Upper lobe of right lung (tissue), 1 donor: ENCODE measurements at regions not wholly inside any gene's neighbourhood (a gene's known extent, or its start where the extent isn't known, plus 50 kb on each side); places are given as distances from the start of the nearest gene placed in this dataset.

Experiments
- ATAC-seq: fragments of 200-7000 bp; cut with Tn5 transposase; one replicate; pipeline ENCODE4 v1.9.1; 2020; ENCODE audit warnings: mild to moderate bottlenecking, moderate library complexity
- DNase-seq: peaks from one replicate; pipeline ENCODE4 v3.0.0-alpha.2; 2020
- H3K27ac ChIP-seq: fragments of 200-600 bp; one replicate; pipeline ENCODE4 v1.8.0; 2022
- H3K27me3 ChIP-seq: fragments of 200-600 bp; one replicate; pipeline ENCODE4 v1.8.0; 2022; ENCODE audit warnings: mild to moderate bottlenecking
- H3K36me3 ChIP-seq: fragments of 200-600 bp; one replicate; pipeline ENCODE4 v1.8.0; 2022
- H3K4me1 ChIP-seq: fragments of 200-600 bp; one replicate; pipeline ENCODE4 v1.8.0; 2022
- H3K4me3 ChIP-seq: fragments of 200-600 bp; one replicate; pipeline ENCODE4 v1.8.0; 2022; ENCODE audit warnings: mild to moderate bottlenecking
- H3K9me3 ChIP-seq: fragments of 200-600 bp; one replicate; pipeline ENCODE4 v1.8.0; 2022
- CTCF ChIP-seq: fragments of 200-600 bp; IDR thresholded peaks from one replicate; pipeline ENCODE4 v1.8.0; 2022; ENCODE audit warnings: antibody characterized with exemption
- intact Hi-C: fragments of 100-400 bp; cut with DNase I; formaldehyde crosslinking; loops from one replicate; pipeline ENCODE4 v1.11.0; 2022
- donor health status: DM: no; HTN: yes; CAD: no; lungs with severe emphysema.

DNA sequence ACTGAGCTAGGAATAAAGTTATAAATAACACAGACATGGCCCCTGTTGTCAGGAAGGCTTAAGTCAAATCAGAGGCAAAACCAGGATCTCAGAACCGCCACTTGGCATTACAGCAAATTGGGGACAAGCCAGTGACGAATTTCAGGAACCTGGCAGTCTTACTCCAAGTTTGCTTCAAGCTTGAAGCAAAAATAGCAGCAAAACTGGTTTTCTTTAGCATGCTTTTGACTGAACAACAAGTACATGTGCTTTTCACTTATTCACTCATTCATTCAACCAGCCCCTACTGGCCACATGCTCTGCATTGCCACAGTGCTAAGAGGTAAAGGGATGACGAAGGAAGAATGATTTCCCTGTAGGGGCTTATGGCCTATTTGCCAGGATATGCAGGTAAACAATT lies 253.9 kb upstream of the PPARGC1A start:
- no peak overlapping the region for H3K4me3 ChIP-seq
- H3K27ac ChIP-seq = no peak overlapping the region
- no peaks in the 10 kb centered on the region for H3K36me3 ChIP-seq
- intact Hi-C loops = no loop called here
- ATAC-seq = no peak
- no peaks in the 10 kb centered on the region for H3K9me3 ChIP-seq
- no peak for TF ChIP-seq CTCF
- no peak for DNase-seq
- no peaks in the 10 kb centered on the region for H3K4me1 ChIP-seq
- no peaks in the 10 kb centered on the region for H3K27me3 ChIP-seq

DNA sequence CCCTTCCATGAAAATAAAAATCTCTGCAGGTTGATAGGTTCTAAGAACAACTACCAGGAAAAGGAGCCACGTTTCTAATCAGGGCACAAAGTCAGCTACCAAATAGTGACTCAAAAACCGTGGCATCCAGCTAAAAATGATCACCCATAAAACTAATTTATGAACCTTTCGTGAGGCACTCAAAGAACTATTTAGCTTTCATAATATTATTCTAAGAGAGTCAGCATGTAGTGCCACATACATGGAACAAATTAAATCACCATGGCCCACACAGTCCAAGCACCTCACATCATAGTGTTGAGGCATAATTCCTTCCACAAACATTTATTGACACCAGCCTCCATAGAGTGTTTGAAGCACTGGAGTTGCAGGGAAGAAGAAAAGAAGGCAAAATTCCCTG lies 252.0 kb upstream of the PPARGC1A start:
- no peaks in the 10 kb centered on the region for H3K9me3 ChIP-seq
- intact Hi-C loops = no loop called here
- TF ChIP-seq CTCF = no peak
- ATAC-seq (no peak), DNase-seq (no peak)
- H3K27ac ChIP-seq = no peak overlapping the region
- H3K4me3 ChIP-seq = no peak overlapping the region
- H3K36me3 ChIP-seq = no peaks in the 10 kb centered on the region
- no peaks in the 10 kb centered on the region for H3K27me3 ChIP-seq
- no peaks in the 10 kb centered on the region for H3K4me1 ChIP-seq

DNA sequence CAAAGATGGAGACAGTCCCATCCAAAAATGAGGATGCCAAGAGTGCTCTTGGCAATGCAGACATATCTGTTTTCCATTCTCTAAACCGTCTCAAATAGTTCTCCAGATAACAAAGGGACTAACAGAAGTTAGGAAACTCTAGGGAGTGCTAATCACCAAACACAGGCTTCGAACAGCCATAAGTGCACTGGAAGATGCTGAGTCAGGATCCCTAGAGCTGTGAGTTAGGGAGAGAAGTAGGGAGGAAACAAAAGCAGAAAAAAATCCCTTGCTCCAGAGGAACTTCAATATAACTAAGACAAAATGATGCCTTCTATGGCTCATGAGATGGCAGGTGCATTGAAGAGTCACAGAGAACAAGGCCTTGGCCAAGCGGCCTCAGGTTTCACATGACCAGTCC lies 251.0 kb upstream of the PPARGC1A start:
- H3K27me3 ChIP-seq = no peaks in the 10 kb centered on the region
- ATAC-seq = no peak
- TF ChIP-seq CTCF = no peak
- no peak overlapping the region for H3K4me3 ChIP-seq
- no peaks in the 10 kb centered on the region for H3K36me3 ChIP-seq
- no peaks in the 10 kb centered on the region for H3K9me3 ChIP-seq
- intact Hi-C loops = no loop called here
- H3K27ac ChIP-seq = no peak overlapping the region
- no peak for DNase-seq
- no peaks in the 10 kb centered on the region for H3K4me1 ChIP-seq

GRCh38 chr4:24137671-24138601 lies 248.1 kb upstream of the PPARGC1A start:
- Histone ChIP-seq H3K4me1 (no peaks in the 10 kb centered on the region), H3K27ac (no peak overlapping the region), H3K4me3 (no peak overlapping the region), H3K9me3 (no peaks in the 10 kb centered on the region), H3K27me3 (no peaks in the 10 kb centered on the region), H3K36me3 (no peaks in the 10 kb centered on the region)
- DNase-seq = no peak
- ATAC-seq = no peak
- no peak for TF ChIP-seq CTCF
- intact Hi-C loops = no loop called here

DNA sequence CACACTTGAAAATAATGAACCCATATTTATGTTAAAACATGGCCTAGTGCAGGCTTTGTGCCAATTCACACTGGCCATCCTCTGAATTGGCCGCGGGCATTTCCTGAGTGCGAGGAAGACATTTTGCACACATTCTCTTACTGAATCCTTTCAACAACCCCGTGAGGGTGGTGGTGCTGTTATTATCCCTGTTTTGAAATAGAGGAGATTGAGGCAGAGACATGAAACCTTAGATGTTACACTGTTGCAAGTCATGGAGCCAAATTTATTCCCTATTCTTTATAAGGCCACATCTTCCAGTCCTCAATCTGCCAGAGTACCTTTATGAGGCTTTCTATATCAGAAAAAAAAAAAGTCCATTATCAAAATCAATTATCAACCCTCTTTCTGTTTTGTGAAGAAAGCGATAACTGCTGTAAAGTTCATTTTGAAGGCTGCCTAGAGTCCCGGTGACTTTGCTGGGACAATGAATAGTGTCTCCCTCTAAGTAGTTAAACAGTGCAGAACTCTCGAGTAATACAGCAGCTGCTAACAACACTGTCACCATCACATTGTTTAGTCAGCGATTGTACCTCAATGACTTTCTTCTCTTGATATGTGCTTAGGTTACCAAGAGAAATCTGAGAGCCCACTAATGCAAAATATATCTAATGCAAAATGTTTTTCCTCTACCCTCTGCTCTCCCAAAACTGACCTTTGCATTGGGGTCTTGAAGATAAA lies 242.3 kb upstream of the PPARGC1A start:
- Histone ChIP-seq H3K27me3 (no peaks in the 10 kb centered on the region), H3K4me3 (no peak overlapping the region), H3K9me3 (no peaks in the 10 kb centered on the region), H3K4me1 (no peaks in the 10 kb centered on the region), H3K27ac (no peak overlapping the region), H3K36me3 (no peaks in the 10 kb centered on the region)
- ATAC-seq (no peak), DNase-seq (no peak)
- intact Hi-C loops = no loop called here
- no peak for TF ChIP-seq CTCF
